Fibroblast of skin of right quadriceps (primary cell): ENCODE measurements at regions not wholly inside any gene's neighbourhood (a gene's known extent, or its start where the extent isn't known, plus 50 kb on each side); places are given as distances from the start of the nearest gene placed in this dataset.
"Not testable (repeated sequence)": the region's sequence is repeated elsewhere in the genome, so short reads cannot be mapped to it uniquely, and the experiment has no call there.

Source experiments
- DNase-seq: peaks from one replicate; pipeline ENCODE4 v3.0.0-alpha.2; 2013

- DNase-seq = no peak
Measured at GRCh38 chr10:20381761-20382160, 515.4 kb downstream of the NEBL start.

- DNase-seq = no peak
Measured at GRCh38 chr10:20380401-20380800, 516.7 kb downstream of the NEBL start.

GRCh38 chr10:20372748-20373147, 524.4 kb downstream of the NEBL start:
- no peak for DNase-seq

GRCh38 chr10:20370977-20371533, 526.1 kb downstream of the NEBL start:
- not testable (repeated sequence) for DNase-seq

GRCh38 chr10:20369863-20370736, 527.0 kb downstream of the NEBL start:
- DNase-seq = no peak

- no peak for DNase-seq
Measured at GRCh38 chr10:20363684-20364083, 533.4 kb downstream of the NEBL start.

GRCh38 chr10:20355915-20356314, 539.7 kb downstream of the PLXDC2 start:
- DNase-seq = no peak

GRCh38 chr10:20355011-20355410, 538.8 kb downstream of the PLXDC2 start:
- no peak for DNase-seq

- DNase-seq = no peak
Measured at GRCh38 chr10:20354166-20354565, 537.9 kb downstream of the PLXDC2 start.

GRCh38 chr10:20350509-20350908, 534.3 kb downstream of the PLXDC2 start:
- no peak for DNase-seq

GRCh38 chr10:20343036-20343435, 526.8 kb downstream of the PLXDC2 start:
- no peak for DNase-seq
